AG09309 (cell line): ENCODE measurements at regions not wholly inside any gene's neighbourhood (a gene's known extent, or its start where the extent isn't known, plus 50 kb on each side); places are given as distances from the start of the nearest gene placed in this dataset.

ENCODE experiments used
- DNase-seq: peaks from one replicate; pipeline ENCODE4 v3.0.0-alpha.2; 2010; ENCODE audit warnings: low read depth
- H3K4me3 ChIP-seq: 2 replicates; pipeline ENCODE4 v1.5.1; 2011; ENCODE audit warnings: mild to moderate bottlenecking, low read depth, low read length, moderate library complexity; ENCODE audit not compliant: control insufficient read depth
- TF ChIP-seq, protein P1 (sequence below): IDR thresholded peaks from 2 replicates; pipeline ENCODE4 v1.5.1; 2011; ENCODE audit warnings: mild to moderate bottlenecking, low read depth, low read length, inconsistent platforms; ENCODE audit not compliant: insufficient read depth, control insufficient read depth; ENCODE audit errors: missing control alignments

DNA sequence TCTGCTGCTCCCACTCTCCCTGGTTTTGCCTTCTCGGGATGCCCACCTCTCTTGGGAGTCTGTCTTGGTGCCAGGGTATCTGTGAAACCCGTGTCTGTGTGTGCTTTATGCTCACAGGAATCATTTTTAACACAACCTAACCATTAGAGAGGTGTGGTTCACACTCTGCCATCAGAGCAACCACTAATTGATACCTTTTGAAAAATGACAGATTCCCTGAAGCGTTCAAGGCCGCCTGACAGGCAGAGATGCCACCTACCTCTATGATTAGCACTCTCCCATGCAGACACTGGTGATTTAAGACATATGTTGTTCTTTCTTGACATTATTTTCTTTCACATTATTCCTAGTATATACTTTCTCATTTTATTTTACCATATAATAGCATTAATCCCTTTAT is 207.3 kb upstream of the SGCD start:
- TF ChIP-seq, protein P1, sequence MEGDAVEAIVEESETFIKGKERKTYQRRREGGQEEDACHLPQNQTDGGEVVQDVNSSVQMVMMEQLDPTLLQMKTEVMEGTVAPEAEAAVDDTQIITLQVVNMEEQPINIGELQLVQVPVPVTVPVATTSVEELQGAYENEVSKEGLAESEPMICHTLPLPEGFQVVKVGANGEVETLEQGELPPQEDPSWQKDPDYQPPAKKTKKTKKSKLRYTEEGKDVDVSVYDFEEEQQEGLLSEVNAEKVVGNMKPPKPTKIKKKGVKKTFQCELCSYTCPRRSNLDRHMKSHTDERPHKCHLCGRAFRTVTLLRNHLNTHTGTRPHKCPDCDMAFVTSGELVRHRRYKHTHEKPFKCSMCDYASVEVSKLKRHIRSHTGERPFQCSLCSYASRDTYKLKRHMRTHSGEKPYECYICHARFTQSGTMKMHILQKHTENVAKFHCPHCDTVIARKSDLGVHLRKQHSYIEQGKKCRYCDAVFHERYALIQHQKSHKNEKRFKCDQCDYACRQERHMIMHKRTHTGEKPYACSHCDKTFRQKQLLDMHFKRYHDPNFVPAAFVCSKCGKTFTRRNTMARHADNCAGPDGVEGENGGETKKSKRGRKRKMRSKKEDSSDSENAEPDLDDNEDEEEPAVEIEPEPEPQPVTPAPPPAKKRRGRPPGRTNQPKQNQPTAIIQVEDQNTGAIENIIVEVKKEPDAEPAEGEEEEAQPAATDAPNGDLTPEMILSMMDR = no peak
- no peak for DNase-seq
- H3K4me3 ChIP-seq = no peak overlapping the region

DNA sequence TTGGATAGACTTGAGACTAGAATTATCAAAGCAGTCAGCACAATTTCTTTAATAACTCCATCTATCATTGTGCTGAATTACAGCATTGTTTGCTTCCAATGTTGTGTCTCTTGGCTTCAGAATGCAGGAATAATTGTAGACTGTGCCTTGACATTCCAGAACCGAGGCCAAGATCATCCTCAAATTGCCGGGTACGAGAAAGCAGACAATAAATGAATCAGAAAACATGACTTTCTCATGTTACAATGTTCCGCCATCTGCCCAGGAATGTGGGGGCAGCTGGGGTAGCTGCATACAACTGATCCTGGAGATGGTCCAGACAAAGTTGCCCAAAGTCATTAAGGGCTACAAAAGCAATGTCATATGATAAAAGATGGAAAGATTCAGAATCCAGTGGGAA is 206.2 kb upstream of the SGCD start:
- DNase-seq = no peak
- TF ChIP-seq, protein P1 = no peak
- H3K4me3 ChIP-seq = no peak overlapping the region

DNA sequence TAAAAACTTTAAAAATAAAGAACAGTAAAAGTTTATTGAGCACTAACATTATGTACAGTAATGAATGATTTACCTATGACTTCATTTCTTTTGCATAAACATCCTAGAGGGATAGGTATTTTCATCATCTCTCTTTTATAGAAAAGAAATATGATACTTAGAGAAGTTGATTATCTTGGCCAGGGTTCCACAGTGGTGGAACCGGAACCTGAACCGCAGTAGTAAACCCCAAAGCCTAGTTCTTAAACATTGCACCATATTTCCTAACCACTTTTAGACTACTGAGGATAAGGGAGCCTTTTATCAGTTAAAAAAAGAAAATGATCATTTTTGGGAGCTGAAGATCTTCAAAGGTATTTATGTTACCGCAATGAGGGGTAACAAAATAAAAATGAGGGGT is 205.7 kb upstream of the SGCD start:
- DNase-seq = peak; percentile 78
- TF ChIP-seq, protein P1 = no peak
- no peak overlapping the region for H3K4me3 ChIP-seq

DNA sequence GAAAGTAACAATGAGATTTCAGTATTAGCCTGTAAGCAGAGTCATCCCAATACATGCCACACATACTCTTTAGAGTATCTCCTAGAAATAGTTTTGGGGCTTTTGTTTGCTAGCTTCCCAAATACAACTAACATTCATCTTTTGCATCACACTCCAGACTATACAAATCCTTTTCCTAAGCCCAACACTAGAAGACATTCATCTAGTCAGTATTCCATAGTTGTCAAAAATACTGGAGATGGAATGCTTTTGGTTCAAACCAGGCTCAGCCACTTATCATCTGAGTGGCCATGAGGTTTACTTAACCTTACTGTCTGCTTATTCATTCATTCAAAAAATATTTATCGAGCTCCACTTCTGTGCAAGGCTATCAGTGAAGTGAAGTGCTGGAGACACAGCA is 205.1 kb upstream of the SGCD start:
- peak; percentile 2 for DNase-seq
- TF ChIP-seq, protein P1 = no peak
- H3K4me3 ChIP-seq = no peak overlapping the region

DNA sequence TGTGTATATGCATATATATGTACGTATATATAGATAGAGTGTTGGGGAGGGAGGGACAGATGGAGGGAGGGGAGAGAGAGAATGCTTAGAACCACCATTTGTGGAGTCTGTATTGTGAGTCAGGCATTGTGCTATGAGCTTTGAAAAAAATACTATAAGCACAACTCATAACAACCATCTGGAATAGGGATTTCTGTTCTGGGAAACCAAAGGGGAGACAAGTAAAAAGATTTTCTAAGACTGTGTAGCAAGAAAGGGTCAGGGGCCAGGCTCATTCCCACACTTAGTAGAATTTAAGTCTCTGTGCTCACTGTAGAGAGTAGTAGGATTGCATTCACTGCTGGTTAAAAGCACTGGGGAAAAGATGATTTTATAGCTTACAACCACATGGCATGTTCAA is 202.3 kb upstream of the SGCD start:
- TF ChIP-seq, protein P1 = no peak
- DNase-seq = no peak
- H3K4me3 ChIP-seq = no peak overlapping the region

DNA sequence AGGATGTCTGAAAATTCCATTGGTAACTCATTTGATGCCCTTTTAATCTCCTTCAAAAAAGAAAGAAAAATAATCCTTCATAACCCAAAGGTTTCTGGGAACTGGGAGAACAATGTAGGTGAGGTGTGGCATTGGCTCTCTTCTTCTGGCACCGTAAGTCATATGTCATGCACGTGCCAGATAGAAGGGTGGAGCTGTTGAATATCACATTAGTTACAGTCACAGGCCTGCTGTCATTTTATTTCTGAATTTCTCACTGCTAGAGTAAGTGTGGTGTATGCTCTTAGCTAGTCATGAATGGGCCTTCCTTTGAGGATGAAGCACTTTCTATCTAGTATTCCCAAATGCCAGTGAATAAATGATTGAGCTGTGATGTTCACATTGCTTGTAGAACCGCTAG is 201.8 kb upstream of the SGCD start:
- DNase-seq = no peak
- TF ChIP-seq, protein P1 = no peak

DNA sequence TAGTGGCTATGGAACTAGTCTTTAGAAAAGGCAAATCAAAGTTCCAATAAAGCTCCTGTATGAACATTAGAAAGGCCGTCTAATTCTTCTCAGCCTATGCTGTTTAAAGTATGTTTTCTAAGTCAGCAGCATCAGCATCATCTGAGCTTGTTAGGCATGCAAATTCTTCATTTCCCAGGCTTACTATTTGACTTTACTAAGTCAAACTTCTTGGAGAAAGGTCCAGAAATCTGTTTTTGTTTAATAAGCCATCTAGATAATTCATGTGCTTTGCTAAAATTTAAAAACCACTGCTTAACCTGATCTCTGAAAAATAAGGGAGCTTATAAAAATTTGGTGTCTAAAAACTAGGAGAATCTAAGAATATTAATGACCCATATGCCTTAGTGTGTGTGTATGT is 200.2 kb upstream of the SGCD start:
- no peak for DNase-seq

More for the DNA sequence above, 201.8 kb upstream of the SGCD start:
- H3K4me3 ChIP-seq = no peak overlapping the region

More for the DNA sequence above, 200.2 kb upstream of the SGCD start:
- TF ChIP-seq, protein P1 = no peak
- H3K4me3 ChIP-seq = no peak overlapping the region
